ENCODE measurements at regions not wholly inside any gene's neighbourhood (a gene's known extent, or its start where the extent isn't known, plus 50 kb on each side); places are given as distances from the start of the nearest gene placed in this dataset.

GRCh38 chr20:8948442-8949020, 120.4 kb upstream of the PLCB4 start (continued):
- no peak for TF ChIP-seq CHD7 (IDR thresholded peaks at IDR 0.05; ENCODE audit: insufficient replicate concordance, low read length)
- TF ChIP-seq TAF7 (optimal IDR thresholded peaks at IDR 0.05; ENCODE audit: borderline replicate concordance, low read depth, low read length), result no peak
